Activated CD4-positive, alpha-beta T cell treated with anti-CD3 and anti-CD28 coated beads for 4 hours (primary cell): ENCODE measurements at regions not wholly inside any gene's neighbourhood (a gene's known extent, or its start where the extent isn't known, plus 50 kb on each side); places are given as distances from the start of the nearest gene placed in this dataset.

Source experiments
- DNase-seq, 2 donors: peaks; one replicate each; pipeline ENCODE4 v3.0.0-alpha.2; 2020

DNA sequence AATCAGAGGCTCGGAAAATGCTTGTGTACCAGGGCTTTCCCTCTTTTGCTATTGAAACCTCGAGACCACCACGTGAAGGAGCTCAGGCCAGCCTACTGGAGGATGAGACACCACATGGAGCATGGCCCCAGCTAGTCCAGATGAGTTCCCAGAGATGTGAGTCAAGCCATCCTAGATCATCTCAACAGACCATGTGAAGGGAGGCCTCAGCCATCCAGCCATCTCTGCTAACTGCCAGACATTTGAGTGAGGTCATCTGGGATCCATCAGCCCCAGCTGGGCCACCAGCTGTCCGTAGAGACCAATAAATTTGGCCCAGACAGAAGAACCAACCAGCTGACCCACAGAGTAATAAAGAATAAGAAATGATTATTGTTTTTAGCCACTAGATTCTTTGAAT is 62.8 kb upstream of the PROK2 start:
- no peak for DNase-seq

DNA sequence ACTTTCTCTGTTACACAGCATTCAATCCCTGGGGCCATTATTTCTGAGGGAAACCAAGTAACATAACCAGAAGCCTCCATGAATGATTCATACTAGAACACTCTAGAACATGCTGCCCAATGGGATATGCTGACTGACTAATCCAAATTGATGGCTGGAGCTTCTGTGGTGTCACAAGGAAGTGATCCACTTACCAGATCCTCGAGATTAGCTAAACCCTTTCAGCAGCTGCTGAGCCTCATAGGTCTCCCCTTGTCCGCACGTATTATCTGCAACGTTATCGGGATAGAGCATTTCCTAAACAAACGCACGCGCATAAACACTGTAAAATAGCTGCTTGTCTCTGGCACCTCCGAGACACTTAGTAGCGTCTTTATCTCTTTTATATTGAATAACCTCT is 61.2 kb upstream of the PROK2 start:
- no peak for DNase-seq

DNA sequence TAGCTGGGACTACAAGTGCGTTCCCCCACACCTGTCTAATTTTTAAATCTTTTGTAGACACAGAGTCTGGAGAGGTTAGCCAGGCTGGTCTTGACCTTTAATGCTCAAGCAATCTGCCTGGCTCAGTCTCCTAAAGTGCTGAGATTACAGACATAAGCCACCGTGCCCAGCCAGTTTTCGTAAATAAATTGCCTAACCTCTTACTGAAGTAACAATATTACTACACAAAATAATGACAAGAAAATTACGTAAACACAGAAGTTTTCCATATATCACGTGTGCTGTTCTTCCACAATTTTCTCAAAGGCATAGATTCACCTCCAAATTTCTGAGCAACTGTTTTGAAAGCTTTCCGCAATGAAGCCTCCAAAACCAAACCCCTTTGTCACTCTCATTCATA is 58.1 kb upstream of the PROK2 start:
- no peak for DNase-seq

DNA sequence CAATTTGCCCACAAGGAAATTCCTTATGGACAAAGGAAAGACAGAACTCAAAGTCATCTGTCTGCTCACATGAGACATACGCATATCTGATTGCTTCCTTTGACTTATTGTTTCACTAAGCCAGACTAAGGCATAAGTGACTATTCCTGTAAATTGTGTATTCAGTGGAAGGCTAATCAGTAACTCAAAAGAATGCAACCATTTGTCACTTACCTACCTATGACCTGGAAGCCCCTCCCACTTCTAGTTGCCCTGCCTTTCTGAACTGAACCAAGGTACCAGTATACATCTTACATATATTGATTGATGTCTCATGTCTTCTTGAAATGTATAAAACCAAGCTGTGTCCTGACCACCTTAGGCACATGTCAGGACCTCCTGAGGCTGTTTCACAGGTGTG is 53.5 kb upstream of the PROK2 start:
- no peak for DNase-seq
